Head of caudate nucleus (tissue), 42 donors: ENCODE measurements at regions not wholly inside any gene's neighbourhood (a gene's known extent, or its start where the extent isn't known, plus 50 kb on each side); places are given as distances from the start of the nearest gene placed in this dataset.
A peak's percentile ranks its signal among the peaks of the same experiment; 100 is the strongest.
"Not testable (repeated sequence)": the region's sequence is repeated elsewhere in the genome, so short reads cannot be mapped to it uniquely, and the experiment has no call there.

Experiments used
- DNase-seq, 42 donors: peaks; one replicate each; pipeline versions ENCODE4 v3.0.0 to v3.0.0-alpha.2; 2020 to 2021; ENCODE audit warnings: mixed read lengths in 7 of 42
- intact Hi-C: fragments of 100-400 bp; cut with DNase I; formaldehyde crosslinking; loops from one replicate; pipeline ENCODE4 v1.15.0; 2022

DNA sequence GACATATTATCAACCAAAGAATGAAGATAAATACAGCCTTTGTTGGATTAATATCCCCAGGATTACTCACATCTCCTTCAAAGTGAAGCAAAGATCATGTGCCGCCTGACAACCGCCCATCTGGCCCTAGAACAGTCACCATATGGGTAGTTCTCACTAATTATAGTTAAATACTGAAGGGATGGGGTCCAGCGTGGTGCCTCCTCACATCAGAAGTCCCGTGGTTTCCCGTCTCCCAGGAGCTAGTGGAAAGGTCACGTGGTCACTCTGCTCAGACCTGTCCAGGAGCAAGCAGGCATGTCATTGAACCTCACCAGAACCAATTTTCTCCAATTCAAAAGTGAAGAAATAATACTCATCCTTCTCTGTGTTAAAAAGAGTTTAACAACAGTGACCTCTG is 434.5 kb downstream of the SHISA9 start:
- DNase-seq, result no peak
- intact Hi-C loops, result no loop called here

DNA sequence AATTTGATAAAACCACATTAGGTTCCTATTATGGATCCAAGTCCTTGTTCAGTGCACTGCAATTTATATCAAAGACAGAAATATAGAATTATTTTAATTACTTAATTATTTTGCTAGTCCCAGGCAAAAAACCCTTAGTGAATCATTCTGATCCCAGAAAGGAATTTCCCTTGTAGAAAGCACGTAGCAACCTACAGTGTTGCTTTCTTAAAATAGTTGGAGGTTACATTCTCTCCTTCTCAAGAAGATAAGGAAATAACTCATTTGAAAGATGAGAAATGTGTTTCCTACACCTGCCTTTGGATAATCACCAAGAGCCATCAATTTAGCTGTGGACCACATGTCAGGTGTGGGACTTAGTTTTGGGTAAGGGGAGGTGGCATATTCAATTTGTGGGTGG is 434.9 kb downstream of the SHISA9 start:
- DNase-seq, result no peak
- intact Hi-C loops, result no loop called here

DNA sequence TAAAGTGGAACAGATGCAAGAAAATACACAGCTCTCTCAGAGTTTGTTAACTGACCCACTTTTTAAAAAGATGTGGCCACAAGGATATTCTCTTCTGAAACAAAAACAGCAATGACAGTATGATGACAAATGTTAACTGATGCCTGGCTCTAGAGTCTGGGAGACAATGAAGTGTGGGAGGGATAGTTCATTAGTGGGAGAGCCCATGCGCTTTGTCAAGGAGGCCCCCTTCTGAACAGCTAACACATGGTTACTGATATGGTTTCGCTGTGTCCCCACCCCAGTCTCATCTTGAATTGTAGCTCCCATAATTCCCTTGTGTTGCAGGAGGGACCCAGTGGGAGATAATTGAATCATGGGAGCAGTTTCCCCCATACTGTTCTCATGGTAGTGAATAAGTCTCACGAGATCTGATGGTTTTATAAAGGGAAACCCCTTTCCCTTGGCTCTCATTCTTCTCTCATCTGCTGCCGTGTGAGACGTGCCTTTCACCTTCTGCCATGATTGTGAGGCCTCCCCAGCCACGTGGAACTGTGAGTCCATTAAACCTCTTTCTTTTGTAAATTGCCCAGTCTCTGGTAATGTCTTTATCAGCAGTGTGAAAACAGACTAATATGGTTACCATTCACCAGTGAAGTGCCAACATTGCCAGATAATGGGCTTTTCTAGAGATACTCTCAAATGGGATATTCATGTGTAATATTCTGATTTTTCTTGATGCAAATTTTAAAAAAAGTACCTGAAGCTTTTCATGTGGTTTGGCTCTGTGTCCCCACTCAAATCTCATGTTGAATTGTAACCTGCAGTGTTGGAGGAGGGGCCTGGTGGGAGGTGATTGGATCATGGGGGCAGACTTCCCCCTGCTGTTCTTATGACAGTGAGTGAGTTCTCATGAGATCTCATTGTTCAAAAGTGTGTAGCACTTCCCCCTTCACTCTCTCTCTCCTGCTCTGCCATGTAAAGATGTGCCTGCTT is 435.8 kb downstream of the SHISA9 start:
- intact Hi-C loops, DNase-seq: not testable (repeated sequence)

DNA sequence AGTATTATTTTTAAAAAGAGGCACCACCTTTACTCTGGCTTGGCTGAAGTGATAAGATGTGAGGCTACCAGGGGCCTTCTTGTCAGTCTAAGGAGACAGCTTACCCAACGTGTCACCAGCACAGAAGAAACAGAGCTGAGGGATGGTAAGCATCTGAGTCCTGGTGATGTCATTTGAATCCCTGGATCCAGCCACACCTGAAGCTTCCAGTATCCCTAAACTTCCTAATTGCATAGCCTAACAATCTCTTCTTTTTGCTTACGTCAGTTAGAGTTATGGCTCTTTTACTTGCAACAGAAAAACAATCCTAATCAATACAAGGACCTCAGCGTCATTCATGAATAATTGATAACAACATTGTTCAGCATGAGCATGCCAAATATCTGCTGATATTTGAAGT is 436.6 kb downstream of the SHISA9 start:
- intact Hi-C loops, result no loop called here
- no peak for DNase-seq

DNA sequence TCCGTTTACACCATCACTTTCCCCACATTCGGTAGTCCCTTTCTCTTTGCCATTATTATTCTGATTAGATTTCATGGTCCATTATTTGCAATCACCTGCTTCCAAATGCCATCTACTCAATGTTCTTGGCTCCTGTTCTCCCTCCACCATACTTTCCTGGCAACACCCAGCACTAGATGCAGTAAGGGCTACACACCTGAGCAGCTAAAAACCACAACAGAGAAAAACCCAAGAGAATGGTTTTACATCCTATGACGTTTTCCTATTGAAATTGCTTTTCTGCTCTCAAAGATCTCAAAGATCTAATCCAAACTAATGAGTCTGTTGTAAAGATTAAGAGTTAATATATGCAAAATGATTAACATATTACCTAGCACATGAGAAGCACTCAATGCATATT is 441.3 kb downstream of the SHISA9 start:
- intact Hi-C loops, result no loop called here
- no peak for DNase-seq

DNA sequence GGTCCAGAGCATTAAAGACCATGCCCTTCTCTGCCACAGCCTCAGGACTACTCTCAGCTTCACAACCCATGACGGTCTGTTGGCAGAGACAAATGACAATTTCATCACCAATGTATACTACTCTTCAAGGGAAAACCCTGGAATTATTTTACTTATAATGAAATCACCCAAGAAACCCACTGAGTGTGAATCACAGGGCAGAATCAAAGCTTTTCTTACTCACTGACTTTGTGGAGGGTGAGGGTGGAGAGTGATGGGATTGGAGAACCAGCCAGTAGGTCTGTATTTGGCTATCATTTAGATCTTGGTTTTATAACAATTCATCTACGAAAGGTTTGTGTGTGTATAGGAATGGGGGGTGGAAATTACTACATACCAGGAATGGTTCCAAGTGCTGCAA is 442.6 kb downstream of the SHISA9 start:
- intact Hi-C loops, result no loop called here
- DNase-seq, result peak in 3 of 42 donors; percentile 3 to 11 (median 6)

DNA sequence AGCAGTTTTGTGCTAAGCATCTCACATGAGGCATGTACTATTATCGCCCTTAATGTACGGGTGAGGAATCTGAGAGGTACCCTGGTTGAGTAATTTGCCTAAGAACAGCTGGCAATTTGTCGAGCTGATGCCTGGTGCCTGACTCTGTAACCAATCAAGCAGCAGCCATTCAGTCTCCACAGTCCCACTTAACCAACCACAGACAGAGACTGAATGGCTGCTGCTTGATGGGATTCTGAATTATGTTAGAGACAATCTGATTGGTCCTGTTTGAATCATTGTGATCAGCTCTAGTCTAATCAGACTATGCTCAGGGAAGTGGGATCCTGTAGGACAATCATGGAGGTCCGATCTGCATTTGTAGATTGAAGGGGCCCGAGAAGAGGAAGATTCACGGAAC is 447.0 kb downstream of the SHISA9 start:
- intact Hi-C loops, result no loop called here

DNA sequence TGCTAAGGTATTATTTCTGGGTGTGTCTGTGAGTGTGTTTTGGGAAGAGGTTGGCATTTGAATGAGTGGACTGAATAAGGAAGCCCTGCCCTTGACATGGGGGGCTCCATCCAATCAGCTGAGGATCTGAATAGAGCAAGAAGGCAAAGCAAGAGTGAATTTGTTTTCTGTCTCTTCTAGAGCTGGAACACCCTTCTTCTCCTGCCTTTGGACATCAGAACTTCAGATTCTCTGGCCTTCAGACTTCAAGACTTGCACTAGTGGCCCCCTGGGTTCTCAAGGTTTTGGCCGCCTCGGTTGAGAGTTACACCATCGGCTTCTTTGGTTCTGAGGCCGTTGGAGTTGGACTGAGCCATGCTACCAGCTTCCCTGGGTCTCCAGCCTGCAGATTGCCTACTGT is 448.6 kb downstream of the SHISA9 start:
- no peak for DNase-seq
- intact Hi-C loops, result no loop called here

More for the DNA sequence above, 447.0 kb downstream of the SHISA9 start:
- no peak for DNase-seq

DNA sequence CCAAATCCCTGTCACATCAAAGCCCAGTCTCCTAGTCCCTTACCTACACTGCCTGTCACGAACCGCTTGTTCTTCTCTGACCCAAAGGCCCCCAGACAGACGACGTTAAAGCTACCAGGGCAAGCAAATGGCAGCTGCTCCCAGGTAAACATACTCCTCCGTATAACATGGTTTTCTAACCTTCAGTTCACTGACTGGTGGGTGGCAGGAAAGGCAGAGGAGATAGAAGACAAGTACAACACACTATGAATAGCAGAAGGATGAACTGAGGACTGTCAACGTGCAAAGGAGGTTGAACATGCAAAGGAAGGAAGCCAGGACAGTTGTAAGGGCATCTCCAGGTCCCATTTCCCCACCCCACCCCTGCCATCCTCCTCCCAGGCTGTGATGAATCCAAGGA is 449.8 kb downstream of the SHISA9 start:
- peak in 3 of 42 donors; percentile 2 to 35 (median 9) for DNase-seq
- intact Hi-C loops, result no loop called here

DNA sequence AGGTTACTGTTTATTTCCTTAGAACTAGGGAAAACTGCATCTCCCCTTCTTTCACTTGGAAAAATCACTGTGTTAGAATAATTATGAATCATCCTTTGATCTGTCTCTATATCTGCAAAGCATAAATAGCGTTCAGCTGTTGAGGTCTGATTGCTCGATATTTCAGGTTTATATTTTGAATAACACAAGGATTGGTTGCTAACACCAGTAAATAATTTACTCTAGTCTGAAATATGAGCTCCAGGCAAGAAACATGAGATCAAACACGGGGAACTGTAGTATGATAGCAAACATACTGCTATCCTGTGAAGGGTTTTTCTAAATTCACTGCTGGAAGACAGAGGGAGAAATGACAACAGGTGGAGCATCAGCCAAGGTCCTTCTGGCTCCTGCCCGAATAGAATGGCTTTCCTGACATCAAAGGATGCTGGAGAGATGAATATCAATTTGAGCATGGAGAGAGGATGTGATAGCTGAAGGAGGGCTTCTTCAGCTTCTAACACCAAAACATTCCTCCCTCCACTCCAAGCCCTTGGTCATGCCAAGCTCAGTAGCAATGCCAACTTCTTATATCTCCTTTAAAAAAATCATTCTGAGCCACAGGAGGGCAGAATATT is 450.3 kb downstream of the SHISA9 start:
- intact Hi-C loops, result no loop called here
- no peak for DNase-seq

DNA sequence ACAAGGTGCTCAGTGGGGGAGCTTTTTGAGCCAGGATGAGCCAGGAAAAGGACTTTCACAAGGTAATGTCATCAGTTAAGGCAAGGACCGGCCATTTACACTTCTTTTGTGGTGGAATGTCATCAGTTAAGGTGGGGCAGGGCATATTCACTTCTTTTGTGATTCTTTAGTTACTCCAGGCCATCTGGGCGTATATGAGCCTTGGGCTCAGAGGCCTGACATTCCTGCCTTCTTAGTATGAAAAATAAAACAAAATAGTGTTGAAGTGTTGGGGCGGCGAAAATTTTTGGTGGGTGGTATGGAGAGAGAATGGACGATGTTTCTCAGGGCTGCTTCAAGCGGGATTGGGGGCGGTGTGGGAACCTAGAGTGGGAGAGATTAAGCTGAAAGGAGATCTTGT is 451.4 kb downstream of the SHISA9 start:
- DNase-seq, intact Hi-C loops: not testable (repeated sequence)

DNA sequence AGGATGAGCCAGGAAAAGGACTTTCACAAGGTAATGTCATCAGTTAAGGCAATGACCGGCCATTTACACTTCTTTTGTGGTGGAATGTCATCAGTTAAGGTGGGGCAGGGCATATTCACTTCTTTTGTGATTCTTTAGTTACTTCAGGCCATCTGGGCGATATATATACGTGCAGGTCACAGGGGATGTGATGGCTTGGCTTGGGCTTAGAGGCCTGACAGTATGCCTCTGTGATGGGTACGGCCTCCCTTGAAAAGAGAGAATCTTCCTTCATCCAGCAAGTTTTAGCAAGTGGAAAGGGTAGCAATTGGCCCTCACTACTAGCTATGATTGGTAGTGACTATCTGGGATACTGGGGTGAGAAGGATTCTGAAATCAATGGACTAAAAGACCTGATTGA is 456.4 kb downstream of the SHISA9 start:
- DNase-seq, intact Hi-C loops: not testable (repeated sequence)

DNA sequence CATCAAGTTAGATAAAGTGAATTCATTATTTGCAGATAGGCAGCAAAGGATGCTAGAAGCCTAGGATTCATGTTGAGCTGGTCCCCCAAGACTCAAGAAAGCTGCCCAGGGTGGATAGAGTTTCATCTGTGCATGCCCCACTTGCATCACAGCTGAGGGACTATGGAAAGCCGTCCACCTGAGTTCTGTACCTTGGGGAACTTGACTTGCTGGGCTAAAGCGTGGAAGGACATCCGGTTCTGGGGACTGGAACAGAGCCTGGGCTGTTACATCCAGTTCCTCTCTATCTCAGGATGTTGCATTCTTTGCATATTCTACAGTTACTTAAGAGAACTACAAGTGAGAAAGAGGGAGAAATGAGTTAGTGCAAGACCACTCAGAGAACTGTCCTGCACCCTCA is 458.4 kb downstream of the SHISA9 start:
- DNase-seq, result no peak
- intact Hi-C loops, result no loop called here

DNA sequence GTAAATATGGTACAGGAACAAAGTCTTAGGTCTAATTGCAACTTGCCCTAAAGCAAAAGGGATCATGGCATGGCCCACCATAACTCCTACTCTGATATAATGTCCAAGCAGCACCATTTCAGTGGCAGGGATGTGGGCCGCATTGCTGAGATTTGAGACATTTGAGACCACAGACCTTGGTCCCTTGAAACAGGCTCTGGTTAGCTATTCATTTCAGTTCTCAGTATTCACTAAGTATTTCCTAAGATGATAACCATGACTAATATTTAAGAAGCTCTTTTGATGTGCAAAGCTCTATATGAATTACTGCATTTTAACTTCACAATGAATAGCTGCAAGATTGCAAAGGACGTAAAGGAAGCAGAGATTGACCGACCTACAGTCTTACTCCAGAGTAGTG is 471.0 kb downstream of the SHISA9 start:
- intact Hi-C loops, result no loop called here
- DNase-seq, result no peak

DNA sequence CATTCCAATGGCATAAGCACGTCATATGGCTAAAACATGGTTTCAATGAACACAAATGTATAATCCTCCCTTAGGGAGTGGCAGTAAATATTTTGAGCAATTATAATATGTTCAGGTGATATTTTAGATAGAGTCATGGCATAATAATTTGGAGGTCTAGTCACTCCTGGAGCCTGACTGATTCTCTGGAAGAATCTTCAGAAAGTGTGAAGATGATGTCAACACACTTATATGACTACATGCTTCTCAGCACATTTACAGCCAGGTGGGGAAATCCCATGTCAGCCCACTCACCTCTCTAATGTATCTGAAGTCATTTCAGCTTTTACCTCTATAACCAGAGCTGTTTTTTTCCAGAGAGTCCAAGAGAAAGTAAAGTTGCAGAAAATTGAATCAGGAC is 474.8 kb downstream of the SHISA9 start:
- DNase-seq, result peak in 2 of 42 donors; percentile 12 to 48
- intact Hi-C loops, result no loop called here

DNA sequence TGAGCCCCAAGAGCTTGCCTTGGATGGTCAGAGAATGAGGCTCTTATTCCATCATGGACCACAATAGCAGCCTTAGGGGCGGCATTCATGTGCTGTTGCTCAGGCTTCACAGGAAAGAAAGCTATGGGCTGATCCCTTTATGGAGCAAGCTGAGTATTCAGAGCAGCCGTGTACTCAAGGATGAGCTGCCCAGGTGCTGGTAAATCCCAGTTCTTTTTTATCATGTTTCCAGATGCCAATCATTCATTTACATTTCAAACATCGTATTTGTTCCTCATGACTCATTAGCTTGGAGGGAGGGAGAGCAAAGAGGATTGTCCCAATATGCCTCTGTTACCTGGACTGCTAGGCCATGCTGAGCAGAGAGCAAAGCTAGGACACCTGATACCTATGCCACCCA is 475.7 kb downstream of the SHISA9 start:
- intact Hi-C loops, result no loop called here
- DNase-seq, result no peak

DNA sequence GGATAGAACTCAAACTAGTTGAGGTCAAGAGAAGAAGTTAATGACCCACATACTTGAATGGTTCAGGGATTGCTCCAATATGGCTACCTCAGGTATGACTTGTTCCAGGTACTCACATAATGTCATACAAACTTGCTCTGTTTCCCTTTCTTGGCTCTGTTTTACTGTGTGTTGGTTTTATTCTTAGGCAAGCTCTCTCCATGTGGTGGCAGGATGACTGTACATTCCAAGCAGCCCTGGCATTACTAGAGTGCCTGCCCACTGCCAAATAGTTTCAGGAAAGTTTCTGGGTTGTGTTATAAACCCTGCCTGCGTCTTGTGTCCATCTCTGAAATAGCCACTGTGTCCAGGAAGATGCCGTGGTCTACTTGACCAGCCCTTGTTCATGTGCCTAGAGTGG is 476.8 kb downstream of the SHISA9 start:
- DNase-seq, result no peak
- intact Hi-C loops, result no loop called here

DNA sequence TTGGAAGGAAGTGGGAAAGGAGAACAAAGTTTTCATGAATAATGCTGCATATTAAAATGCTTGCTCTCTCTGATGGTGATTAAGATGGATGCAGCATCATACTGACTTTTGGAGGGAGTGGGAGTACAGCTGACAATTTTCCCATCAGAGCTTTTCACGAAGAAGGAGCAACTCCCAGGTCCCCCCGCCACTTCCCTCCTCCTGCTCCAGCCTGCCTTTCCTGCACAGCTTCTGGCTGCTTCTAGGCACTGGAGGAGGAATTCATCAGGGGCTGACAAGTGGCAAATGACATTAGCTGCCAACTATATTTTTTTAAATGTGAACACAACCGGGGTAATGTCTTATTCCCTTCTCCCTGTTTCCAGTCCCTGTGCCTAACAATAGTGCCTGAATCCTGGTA is 477.9 kb downstream of the SHISA9 start:
- peak; percentile 16 to 94 (median 72) for DNase-seq
- intact Hi-C loops, result no loop called here

DNA sequence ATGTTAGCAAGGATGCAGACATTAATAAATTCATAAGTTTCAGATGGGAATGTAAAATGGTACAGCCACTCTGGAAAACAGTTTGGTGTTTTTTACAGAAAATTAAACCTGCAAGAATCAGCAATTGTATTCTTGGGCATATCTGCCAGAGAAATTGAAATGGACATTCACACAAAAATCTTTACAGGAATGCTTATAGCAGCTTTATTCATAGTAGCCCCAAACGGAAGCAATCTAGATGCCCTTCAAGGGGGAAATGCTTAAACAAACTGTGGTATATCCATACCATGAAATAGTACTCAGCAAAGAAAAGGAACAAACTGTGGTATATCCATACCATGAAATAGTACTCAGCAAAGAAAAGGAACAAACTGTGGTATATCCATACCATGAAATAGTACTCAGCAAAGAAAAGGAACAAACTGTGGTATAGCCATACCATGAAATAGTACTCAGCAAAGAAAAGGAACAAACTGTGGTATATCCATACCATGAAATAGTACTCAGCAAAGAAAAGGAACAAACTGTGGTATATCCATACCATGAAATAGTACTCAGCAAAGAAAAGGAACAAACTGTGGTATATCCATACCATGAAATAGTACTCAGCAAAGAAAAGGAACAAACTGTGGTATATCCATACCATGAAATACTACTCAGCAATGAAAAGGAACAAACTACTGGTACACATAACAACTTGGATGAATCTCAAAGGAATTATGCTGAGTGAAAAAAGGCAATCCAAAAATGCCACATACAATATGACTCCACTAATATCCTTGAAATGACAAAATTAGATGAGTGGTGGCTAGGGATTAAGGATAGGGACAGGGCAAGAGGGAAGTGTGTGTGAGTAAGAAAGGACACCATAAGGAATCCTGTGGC is 484.0 kb downstream of the SHISA9 start:
- intact Hi-C loops, DNase-seq: not testable (repeated sequence)
